OCI-LY7 (cell line): ENCODE measurements at regions not wholly inside any gene's neighbourhood (a gene's known extent, or its start where the extent isn't known, plus 50 kb on each side); places are given as distances from the start of the nearest gene placed in this dataset.
"Not testable (repeated sequence)": the region's sequence is repeated elsewhere in the genome, so short reads cannot be mapped to it uniquely, and the experiment has no call there.

Experiments used
- BruUV-seq: library from RNA; stranded (reverse); fragments of 400-500 nt; replicated peaks from 2 replicates; lab custom pipeline; 2021; lab: Mats Ljungman, UMichigan
- CTCF ChIA-PET: fragments of 300-600 bp; sonication (Branson Sonifier 250); formaldehyde crosslinking; loops from one replicate; lab custom pipeline; 2022; ENCODE audit warnings: antibody characterized with exemption; ENCODE audit not compliant: unreplicated experiment; lab: Charles Lee
- POLR2A ChIA-PET: fragments of 300-600 bp; sonication (Branson Sonifier 250); formaldehyde crosslinking; loops from one replicate; lab custom pipeline; 2022; ENCODE audit warnings: antibody characterized with exemption; lab: Charles Lee
- DNase-seq: peaks from one replicate; pipeline ENCODE4 v3.0.0-alpha.2; 2015; ENCODE audit warnings: low spot score
- H2AFZ ChIP-seq: fragments of 200-600 bp; sonication (generic), shearing (Covaris generic); 2 replicates; pipeline ENCODE4 v1.6.1; 2014; ENCODE audit warnings: mild to moderate bottlenecking, antibody characterized with exemption, low read length, moderate library complexity
- H3K27ac ChIP-seq: fragments of 200-600 bp; sonication (generic); 2 replicates; pipeline ENCODE4 v1.5.1; 2014; ENCODE audit warnings: mixed run types, low read depth, mild to moderate bottlenecking, moderate library complexity, low read length, inconsistent platforms; ENCODE audit not compliant: poor library complexity, severe bottlenecking
- H3K36me3 ChIP-seq: fragments of 200-600 bp; sonication (generic); 2 replicates; pipeline ENCODE4 v1.6.1; 2014; ENCODE audit warnings: mild to moderate bottlenecking, antibody characterized with exemption, low read length, moderate library complexity, mixed read lengths; ENCODE audit not compliant: insufficient read depth
- H3K4me1 ChIP-seq: fragments of 200-600 bp; sonication (generic); 2 replicates; pipeline ENCODE4 v1.5.1; 2014; ENCODE audit warnings: mild to moderate bottlenecking, low read length; ENCODE audit not compliant: insufficient read depth, poor library complexity, severe bottlenecking
- H3K4me2 ChIP-seq: fragments of 200-600 bp; sonication (generic); 2 replicates; pipeline ENCODE4 v1.6.1; 2014; ENCODE audit warnings: mild to moderate bottlenecking, low read length
- H3K4me3 ChIP-seq: fragments of 200-600 bp; sonication (generic); 2 replicates; pipeline ENCODE4 v1.5.1; 2014; ENCODE audit warnings: mild to moderate bottlenecking, low read depth, low read length; ENCODE audit not compliant: poor library complexity, severe bottlenecking
- H3K79me2 ChIP-seq: fragments of 200-600 bp; sonication (generic); 2 replicates; pipeline ENCODE4 v1.6.1; 2016; ENCODE audit warnings: low read depth, mild to moderate bottlenecking, low read length, moderate library complexity, mixed read lengths; ENCODE audit not compliant: insufficient read depth
- H3K9me2 ChIP-seq: fragments of 200-600 bp; sonication (generic); 2 replicates; pipeline ENCODE4 v1.6.1; 2016; ENCODE audit warnings: mild to moderate bottlenecking, low read length, mixed read lengths; ENCODE audit not compliant: insufficient read depth
- H3K9me3 ChIP-seq: fragments of 200-600 bp; sonication (generic); 2 replicates; pipeline ENCODE4 v1.6.1; 2014; ENCODE audit warnings: mild to moderate bottlenecking, mixed run types, low read length, mixed read lengths
- H4K20me1 ChIP-seq: fragments of 200-600 bp; sonication (generic); 2 replicates; pipeline ENCODE4 v1.6.1; 2014; ENCODE audit warnings: mild to moderate bottlenecking, antibody characterized with exemption, low read length, moderate library complexity, mixed read lengths; ENCODE audit not compliant: insufficient read depth
- EZH2phosphoT487 ChIP-seq: fragments of 200-600 bp; sonication (generic); IDR thresholded peaks from 2 replicates; pipeline ENCODE4 v1.6.1; 2018; ENCODE audit warnings: low read depth, borderline replicate concordance, mild to moderate bottlenecking, mixed run types, antibody characterized with exemption, low read length, moderate library complexity, mixed read lengths
- intact Hi-C: fragments of 100-400 bp; cut with micrococcal nuclease; formaldehyde crosslinking; loops from one replicate; pipeline ENCODE4 v1.10.0; 2022; ENCODE audit not compliant: unreplicated experiment
- TF ChIP-seq, protein P1 (sequence below): fragments of 200-600 bp; sonication (generic); conservative IDR thresholded peaks from 2 replicates; pipeline ENCODE4 v1.5.1; 2014; ENCODE audit warnings: mild to moderate bottlenecking, antibody characterized with exemption, low read length, moderate library complexity, mixed read lengths

DNA sequence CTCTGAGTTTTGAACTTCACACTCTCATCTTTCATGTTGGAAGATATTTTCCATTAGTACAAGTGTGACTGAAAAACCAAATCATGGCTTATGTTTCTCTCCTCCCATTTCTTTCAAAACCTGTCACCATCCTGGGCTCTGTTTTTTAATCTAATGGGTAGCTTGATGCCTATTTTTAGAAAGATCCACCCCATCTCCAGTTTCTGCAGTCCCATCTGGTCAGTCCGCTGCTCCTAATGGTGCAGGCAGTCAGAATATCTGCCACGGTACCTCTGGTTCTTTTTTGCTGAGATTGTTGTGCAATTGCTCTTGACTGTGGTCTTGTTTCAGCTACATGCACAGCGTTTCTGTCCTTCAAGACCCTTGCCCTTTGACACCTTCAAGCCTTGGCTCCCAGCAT lies 240.9 kb upstream of the CADM2 start:
- H3K27ac ChIP-seq = no peak overlapping the region
- no peaks in the 10 kb centered on the region for H3K9me2 ChIP-seq
- no peak overlapping the region for H3K4me2 ChIP-seq
- no peaks in the 10 kb centered on the region for H3K79me2 ChIP-seq
- H3K4me1 ChIP-seq = no peaks in the 10 kb centered on the region
- H3K36me3 ChIP-seq = no peaks in the 10 kb centered on the region
- H3K9me3 ChIP-seq = no peaks in the 10 kb centered on the region
- TF ChIP-seq, protein P1, sequence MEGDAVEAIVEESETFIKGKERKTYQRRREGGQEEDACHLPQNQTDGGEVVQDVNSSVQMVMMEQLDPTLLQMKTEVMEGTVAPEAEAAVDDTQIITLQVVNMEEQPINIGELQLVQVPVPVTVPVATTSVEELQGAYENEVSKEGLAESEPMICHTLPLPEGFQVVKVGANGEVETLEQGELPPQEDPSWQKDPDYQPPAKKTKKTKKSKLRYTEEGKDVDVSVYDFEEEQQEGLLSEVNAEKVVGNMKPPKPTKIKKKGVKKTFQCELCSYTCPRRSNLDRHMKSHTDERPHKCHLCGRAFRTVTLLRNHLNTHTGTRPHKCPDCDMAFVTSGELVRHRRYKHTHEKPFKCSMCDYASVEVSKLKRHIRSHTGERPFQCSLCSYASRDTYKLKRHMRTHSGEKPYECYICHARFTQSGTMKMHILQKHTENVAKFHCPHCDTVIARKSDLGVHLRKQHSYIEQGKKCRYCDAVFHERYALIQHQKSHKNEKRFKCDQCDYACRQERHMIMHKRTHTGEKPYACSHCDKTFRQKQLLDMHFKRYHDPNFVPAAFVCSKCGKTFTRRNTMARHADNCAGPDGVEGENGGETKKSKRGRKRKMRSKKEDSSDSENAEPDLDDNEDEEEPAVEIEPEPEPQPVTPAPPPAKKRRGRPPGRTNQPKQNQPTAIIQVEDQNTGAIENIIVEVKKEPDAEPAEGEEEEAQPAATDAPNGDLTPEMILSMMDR = no peak
- no peak for TF ChIP-seq EZH2phosphoT487
- POLR2A ChIA-PET = no interaction called here
- no peaks in the 10 kb centered on the region for H4K20me1 ChIP-seq
- DNase-seq = no peak
- no peak overlapping the region for H2AFZ ChIP-seq
- no TSS peak for BruUV-seq
- H3K4me3 ChIP-seq = no peak overlapping the region
- CTCF ChIA-PET = no interaction called here
- intact Hi-C loops = no loop called here

GRCh38 chr3:84724877-84725276 lies 233.9 kb upstream of the CADM2 start:
- no peak overlapping the region for H2AFZ ChIP-seq
- no peaks in the 10 kb centered on the region for H4K20me1 ChIP-seq
- no peaks in the 10 kb centered on the region for H3K36me3 ChIP-seq
- intact Hi-C loops = no loop called here
- no peak for DNase-seq
- ChIA-PET CTCF (no interaction called here), POLR2A (interaction anchor here (1.7 kb wide), 1 partner anchor 13 kb away, joined by 3 read pairs; no protein-coding TSS in a partner anchor)
- H3K27ac ChIP-seq = no peak overlapping the region
- BruUV-seq = no TSS peak
- TF ChIP-seq, protein P1 = no peak
- TF ChIP-seq EZH2phosphoT487 = no peak
- H3K4me2 ChIP-seq = no peak overlapping the region
- no peaks in the 10 kb centered on the region for H3K9me2 ChIP-seq
- no peaks in the 10 kb centered on the region for H3K4me1 ChIP-seq
- no peaks in the 10 kb centered on the region for H3K79me2 ChIP-seq
- no peaks in the 10 kb centered on the region for H3K9me3 ChIP-seq
- H3K4me3 ChIP-seq = no peak overlapping the region

DNA sequence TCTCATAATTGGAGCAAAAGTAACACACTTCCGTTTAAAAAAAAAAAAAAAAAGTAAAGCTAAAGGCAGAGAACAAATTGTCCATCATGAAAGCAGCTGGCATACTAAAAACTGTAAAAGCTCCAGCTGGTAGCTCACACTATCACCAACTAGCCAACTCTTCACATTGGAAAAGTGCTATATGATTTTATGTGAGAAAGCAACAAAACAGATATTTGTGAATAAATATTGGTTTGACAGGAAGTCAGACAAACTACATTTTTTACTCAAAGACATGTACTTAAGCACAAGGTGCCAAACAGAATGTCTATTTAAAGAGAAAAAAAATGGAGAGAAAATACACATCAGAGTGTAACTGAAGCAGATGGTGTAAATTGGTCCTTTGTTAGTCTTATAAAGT lies 231.2 kb upstream of the CADM2 start:
- TF ChIP-seq, protein P1 = no peak
- no peak for TF ChIP-seq EZH2phosphoT487

GRCh38 chr3:84734731-84735130 lies 224.1 kb upstream of the CADM2 start:
- H3K9me3 ChIP-seq, H3K27ac ChIP-seq, DNase-seq, CTCF ChIA-PET, BruUV-seq, intact Hi-C loops, H3K4me1 ChIP-seq, H3K9me2 ChIP-seq, H3K36me3 ChIP-seq, H3K4me2 ChIP-seq, H3K4me3 ChIP-seq, H4K20me1 ChIP-seq, H3K79me2 ChIP-seq, H2AFZ ChIP-seq: not testable (repeated sequence)
- POLR2A ChIA-PET = interaction anchor here (1.0 kb wide), 1 partner anchor 9 kb away, joined by 3 read pairs; no protein-coding TSS in a partner anchor

More for the DNA sequence above, 231.2 kb upstream of the CADM2 start:
- H3K36me3 ChIP-seq = no peaks in the 10 kb centered on the region
- ChIA-PET CTCF (no interaction called here), POLR2A (interaction anchor here (0.6 kb wide), 1 partner anchor 76 kb away, joined by 3 read pairs; no protein-coding TSS in a partner anchor)
- H4K20me1 ChIP-seq = no peaks in the 10 kb centered on the region
- H3K9me2 ChIP-seq = no peaks in the 10 kb centered on the region
- H3K79me2 ChIP-seq = no peaks in the 10 kb centered on the region
- no peaks in the 10 kb centered on the region for H3K4me1 ChIP-seq
- DNase-seq = no peak
- H3K9me3 ChIP-seq = no peaks in the 10 kb centered on the region
- intact Hi-C loops = no loop called here
- no peak overlapping the region for H3K4me2 ChIP-seq
- no peak overlapping the region for H2AFZ ChIP-seq
- H3K4me3 ChIP-seq = no peak overlapping the region
- BruUV-seq = no TSS peak
- H3K27ac ChIP-seq = no peak overlapping the region
